Muscle layer of colon (tissue), 2 donors: ENCODE measurements at regions not wholly inside any gene's neighbourhood (a gene's known extent, or its start where the extent isn't known, plus 50 kb on each side); places are given as distances from the start of the nearest gene placed in this dataset.
"Not testable (repeated sequence)": the region's sequence is repeated elsewhere in the genome, so short reads cannot be mapped to it uniquely, and the experiment has no call there.

Source experiments
- H3K27ac ChIP-seq: one replicate; pipeline ENCODE4 v1.7.0; 2013; ENCODE audit warnings: low read depth, mild to moderate bottlenecking, low read length, moderate library complexity
- H3K27me3 ChIP-seq, 2 donors: one replicate each; pipeline ENCODE4 v1.7.0; 2013; ENCODE audit warnings: low read length in 2 of 2, mild to moderate bottlenecking in 2 of 2; ENCODE audit not compliant: insufficient read depth in 2 of 2, control insufficient read depth in 1 of 2
- H3K36me3 ChIP-seq: one replicate; pipeline ENCODE4 v1.7.0; 2013; ENCODE audit warnings: mild to moderate bottlenecking, low read length; ENCODE audit not compliant: insufficient read depth
- H3K4me1 ChIP-seq: one replicate; pipeline ENCODE4 v1.7.0; 2013; ENCODE audit warnings: mild to moderate bottlenecking, low read length; ENCODE audit not compliant: insufficient read depth
- H3K4me3 ChIP-seq, 2 donors: one replicate each; pipeline ENCODE4 v1.7.0; 2013; ENCODE audit warnings: low read length in 2 of 2, low read depth in 1 of 2, mild to moderate bottlenecking in 1 of 2, moderate library complexity in 1 of 2
- H3K9ac ChIP-seq: one replicate; pipeline ENCODE4 v1.7.0; 2013; ENCODE audit warnings: low read length
- H3K9me3 ChIP-seq: one replicate; pipeline ENCODE4 v1.7.0; 2013; ENCODE audit warnings: mild to moderate bottlenecking, low read length
- donor health status: abdominal sarcoma.
- donor health status: Adenocarcinoma of cecum.

GRCh38 chr16:61432421-61432820 is 603.8 kb downstream of the CDH8 start:
- H3K36me3 ChIP-seq = no peaks in the 10 kb centered on the region
- no peaks in the 10 kb centered on the region for H3K27me3 ChIP-seq
- no peaks in the 10 kb centered on the region for H3K4me1 ChIP-seq
- H3K9ac ChIP-seq = no peak overlapping the region
- no peak overlapping the region for H3K27ac ChIP-seq
- H3K9me3 ChIP-seq = no peaks in the 10 kb centered on the region
- H3K4me3 ChIP-seq = no peak overlapping the region

DNA sequence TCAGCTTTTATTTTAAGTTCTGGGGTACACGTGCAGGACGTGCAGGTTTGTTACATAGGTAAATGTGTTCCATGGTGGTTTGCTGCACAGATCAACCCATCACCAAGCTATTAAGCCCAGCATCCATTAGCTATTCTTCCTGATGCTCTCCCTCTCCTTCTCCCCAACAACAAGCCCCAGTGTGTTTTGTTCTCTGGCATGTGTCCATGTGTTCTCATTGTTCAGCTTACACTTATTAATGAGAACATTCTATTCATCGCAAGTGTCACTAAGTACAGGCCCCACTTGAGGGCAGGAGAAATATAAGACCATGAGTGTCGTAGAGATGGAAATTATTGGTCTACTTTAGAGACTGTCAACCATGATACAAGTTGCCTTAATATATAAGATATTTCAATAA is 615.1 kb downstream of the CDH8 start:
- Histone ChIP-seq H3K27ac (no peak overlapping the region), H3K36me3 (no peaks in the 10 kb centered on the region), H3K4me3 (no peak overlapping the region), H3K27me3 (no peaks in the 10 kb centered on the region), H3K4me1 (no peaks in the 10 kb centered on the region), H3K9ac (no peak overlapping the region), H3K9me3 (no peaks in the 10 kb centered on the region)

DNA sequence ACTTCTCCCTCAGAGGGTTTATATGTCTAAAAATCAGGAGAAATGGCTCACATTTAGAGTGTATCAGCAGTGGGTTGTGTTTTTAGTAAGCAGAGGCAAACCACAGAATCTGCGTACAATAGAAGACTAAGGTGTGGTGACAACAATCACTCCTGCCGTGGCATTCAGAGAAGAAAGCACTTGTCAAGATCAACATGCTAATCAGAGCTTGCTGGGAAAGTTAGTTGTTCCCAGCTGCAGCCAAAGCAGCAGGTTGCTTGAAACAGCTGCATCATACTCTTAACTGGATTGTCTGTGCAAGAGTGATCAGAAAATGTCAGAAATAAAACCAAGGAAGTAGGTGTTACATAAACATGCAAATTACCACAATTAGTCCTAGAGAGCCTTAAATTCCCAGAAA is 616.4 kb downstream of the CDH8 start:
- H3K36me3 ChIP-seq = no peaks in the 10 kb centered on the region
- no peak overlapping the region for H3K4me3 ChIP-seq
- H3K4me1 ChIP-seq = no peaks in the 10 kb centered on the region
- no peak overlapping the region for H3K27ac ChIP-seq
- H3K9me3 ChIP-seq = no peaks in the 10 kb centered on the region
- H3K9ac ChIP-seq = no peak overlapping the region
- H3K27me3 ChIP-seq = no peaks in the 10 kb centered on the region

- H3K9me3 ChIP-seq, H3K36me3 ChIP-seq, H3K4me3 ChIP-seq, H3K27ac ChIP-seq, H3K9ac ChIP-seq, H3K4me1 ChIP-seq, H3K27me3 ChIP-seq: not testable (repeated sequence)
Measured at GRCh38 chr16:61418802-61419201, 617.4 kb downstream of the CDH8 start.

DNA sequence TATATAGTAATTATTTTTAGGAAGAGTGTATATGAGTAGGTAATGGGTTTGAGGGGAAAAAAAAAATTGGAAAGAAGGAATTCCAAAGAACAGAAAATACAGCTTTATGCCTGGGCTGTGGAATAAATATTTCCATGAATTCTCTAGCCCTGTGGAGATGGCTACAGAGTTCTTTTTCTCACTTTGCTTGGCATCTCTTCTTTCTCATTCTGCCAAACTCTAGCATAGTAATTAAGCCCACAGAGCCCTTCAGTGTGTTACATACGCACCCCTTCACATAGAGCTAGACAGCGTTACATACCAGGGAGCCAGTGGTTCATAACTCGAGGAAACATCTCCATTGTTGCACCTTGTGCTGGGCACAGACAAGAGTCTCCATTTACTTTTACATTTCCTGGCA is 621.1 kb downstream of the CDH8 start:
- Histone ChIP-seq H3K36me3 (no peaks in the 10 kb centered on the region), H3K27ac (no peak overlapping the region), H3K4me1 (no peaks in the 10 kb centered on the region), H3K9me3 (no peaks in the 10 kb centered on the region), H3K4me3 (no peak overlapping the region), H3K9ac (no peak overlapping the region), H3K27me3 (no peaks in the 10 kb centered on the region)

DNA sequence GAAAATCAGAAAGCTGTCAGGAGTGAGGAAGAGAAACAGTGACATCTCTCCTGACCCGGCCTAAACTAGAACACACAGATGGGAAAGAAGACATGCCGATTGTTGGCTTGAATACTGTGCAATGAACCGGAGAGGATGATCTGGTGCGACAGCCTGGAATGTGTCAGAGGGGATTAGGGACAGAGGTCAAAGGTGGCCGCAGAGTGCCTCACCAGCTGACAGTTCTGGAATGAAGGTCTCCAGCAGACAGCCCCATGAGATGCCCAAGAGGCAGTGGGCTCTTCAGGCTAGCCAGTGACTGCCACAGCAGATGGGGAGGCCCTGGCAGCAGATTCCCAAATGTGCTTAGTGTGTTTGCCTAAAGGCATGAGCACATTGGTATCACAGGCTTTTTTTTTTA is 623.2 kb downstream of the CDH8 start:
- H3K9me3 ChIP-seq = no peaks in the 10 kb centered on the region

DNA sequence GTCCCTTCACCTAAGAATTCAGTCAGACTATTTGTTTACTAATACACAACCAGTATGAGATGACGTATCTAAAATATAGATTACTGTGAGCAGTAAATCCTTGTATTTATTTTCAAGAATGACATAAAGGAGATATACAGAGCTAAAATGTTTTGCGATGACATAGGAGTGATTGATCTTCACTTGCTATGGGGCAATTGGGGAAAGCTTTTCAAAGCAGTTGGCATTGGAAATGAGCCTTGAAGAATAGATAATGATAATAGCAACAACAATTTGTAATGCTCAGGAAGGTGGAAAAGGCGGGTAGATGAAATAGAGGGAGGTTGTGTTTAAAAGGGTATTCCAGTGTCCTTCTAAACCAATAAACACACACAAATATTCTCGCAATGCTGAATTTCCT is 623.7 kb downstream of the CDH8 start:
- Histone ChIP-seq H3K9ac (no peak overlapping the region), H3K9me3 (no peaks in the 10 kb centered on the region), H3K27ac (no peak overlapping the region), H3K4me1 (no peaks in the 10 kb centered on the region), H3K4me3 (no peak overlapping the region), H3K36me3 (no peaks in the 10 kb centered on the region), H3K27me3 (no peaks in the 10 kb centered on the region)

More for the DNA sequence above, 623.2 kb downstream of the CDH8 start:
- Histone ChIP-seq H3K36me3 (no peaks in the 10 kb centered on the region), H3K4me1 (no peaks in the 10 kb centered on the region), H3K4me3 (no peak overlapping the region), H3K27ac (no peak overlapping the region), H3K9ac (no peak overlapping the region), H3K27me3 (no peaks in the 10 kb centered on the region)

- Histone ChIP-seq H3K27me3 (no peaks in the 10 kb centered on the region), H3K27ac (no peak overlapping the region), H3K36me3 (no peaks in the 10 kb centered on the region), H3K9me3 (no peaks in the 10 kb centered on the region), H3K9ac (no peak overlapping the region), H3K4me3 (no peak overlapping the region), H3K4me1 (no peaks in the 10 kb centered on the region)
Measured at GRCh38 chr16:61409604-61410003, 626.6 kb downstream of the CDH8 start.

DNA sequence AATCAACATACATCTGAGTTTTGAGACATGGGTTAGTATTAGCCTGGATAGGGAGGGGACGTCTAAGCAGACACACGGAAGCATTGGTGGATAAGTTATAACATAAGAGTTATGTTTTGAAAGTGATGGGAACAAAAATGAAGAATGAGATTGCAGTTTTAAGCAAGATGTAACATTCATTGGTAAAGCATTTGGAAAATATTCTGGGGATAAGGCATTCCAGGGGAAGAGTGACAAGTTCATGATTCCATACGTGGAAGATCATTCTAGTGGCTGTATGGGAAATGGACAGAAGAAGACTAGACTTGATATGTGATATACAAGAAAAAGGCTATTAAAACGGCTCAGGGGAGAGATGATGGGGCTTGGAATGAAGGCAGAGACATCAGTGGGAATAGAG is 632.9 kb downstream of the CDH8 start:
- H3K27ac ChIP-seq = no peak overlapping the region
- no peaks in the 10 kb centered on the region for H3K9me3 ChIP-seq
- H3K4me1 ChIP-seq = no peaks in the 10 kb centered on the region
- H3K9ac ChIP-seq = no peak overlapping the region
- H3K27me3 ChIP-seq = no peaks in the 10 kb centered on the region
- H3K4me3 ChIP-seq = no peak overlapping the region
- H3K36me3 ChIP-seq = no peaks in the 10 kb centered on the region

DNA sequence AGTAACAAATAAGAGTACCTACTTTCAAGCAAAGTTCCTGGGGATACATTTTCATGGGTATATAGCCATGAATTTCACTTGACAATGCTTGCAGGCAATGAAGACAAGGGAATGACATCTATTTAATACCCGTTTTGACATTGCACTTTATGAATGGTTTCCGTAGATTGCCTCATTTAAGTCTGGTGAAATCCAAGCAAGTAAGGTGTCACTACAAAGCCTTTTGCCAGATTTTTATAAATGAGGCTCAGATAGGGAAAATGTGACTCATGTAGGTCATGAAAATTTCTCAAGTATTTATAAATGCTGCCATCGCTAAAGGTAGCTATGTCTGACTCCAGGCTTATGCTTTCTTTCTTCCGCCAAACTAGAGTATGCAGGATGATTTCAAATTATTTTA is 644.3 kb downstream of the CDH8 start:
- Histone ChIP-seq H3K4me3 (no peak overlapping the region), H3K9ac (no peak overlapping the region), H3K9me3 (no peaks in the 10 kb centered on the region), H3K4me1 (no peaks in the 10 kb centered on the region), H3K36me3 (no peaks in the 10 kb centered on the region), H3K27me3 (no peaks in the 10 kb centered on the region), H3K27ac (no peak overlapping the region)

- Histone ChIP-seq H3K4me1 (no peaks in the 10 kb centered on the region), H3K36me3 (no peaks in the 10 kb centered on the region), H3K27me3 (no peaks in the 10 kb centered on the region), H3K27ac (no peak overlapping the region), H3K9me3 (no peaks in the 10 kb centered on the region), H3K9ac (no peak overlapping the region), H3K4me3 (no peak overlapping the region)
Measured at GRCh38 chr16:61390965-61391637, 645.1 kb downstream of the CDH8 start.

GRCh38 chr16:61385392-61386071 is 650.7 kb downstream of the CDH8 start:
- Histone ChIP-seq H3K9me3 (no peaks in the 10 kb centered on the region), H3K4me1 (no peaks in the 10 kb centered on the region), H3K27me3 (no peaks in the 10 kb centered on the region), H3K4me3 (no peak overlapping the region), H3K27ac (no peak overlapping the region), H3K36me3 (no peaks in the 10 kb centered on the region), H3K9ac (no peak overlapping the region)
